Suprapubic skin (tissue), 3 donors: ENCODE measurements at regions not wholly inside any gene's neighbourhood (a gene's known extent, or its start where the extent isn't known, plus 50 kb on each side); places are given as distances from the start of the nearest gene placed in this dataset.

Source experiments
- POLR2A ChIP-seq, 2 donors: fragments of 450-650 bp; IDR thresholded peaks; one replicate each; pipeline ENCODE4 v1.6.1; 2017; ENCODE audit warnings: antibody characterized with exemption in 2 of 2, mild to moderate bottlenecking in 2 of 2, moderate library complexity in 2 of 2
- TF ChIP-seq, protein P1 (sequence below), 2 donors: fragments of 200-600 bp in 1 of 2; fragments of 450-650 bp in 1 of 2; sonication (generic) in 1 of 2; IDR thresholded peaks; one replicate each; pipeline ENCODE4 v1.5.1; 2016 to 2019; ENCODE audit warnings: antibody characterized with exemption in 2 of 2, mild to moderate bottlenecking in 1 of 2, moderate library complexity in 1 of 2

DNA sequence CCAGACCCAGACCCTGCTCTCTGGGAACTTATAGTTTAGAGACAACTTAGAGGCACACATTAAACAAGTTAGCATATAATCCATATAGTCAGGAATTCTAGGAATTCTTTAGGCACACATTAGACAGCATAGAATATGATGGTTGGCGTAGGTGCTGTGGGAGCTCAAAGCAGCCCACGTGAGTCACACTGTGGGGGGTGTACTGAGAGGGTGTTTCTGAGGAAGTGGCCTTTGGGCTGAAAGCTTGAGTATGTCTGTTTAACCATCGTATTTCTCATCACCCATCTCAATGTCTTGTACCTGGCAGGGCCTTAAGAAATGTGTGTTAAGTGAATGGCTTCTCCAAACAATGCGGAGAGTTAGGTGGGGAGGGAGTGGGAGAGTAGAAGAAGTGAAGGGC is 67.2 kb downstream of the TMEM30B start:
- TF ChIP-seq POLR2A (IDR thresholded peaks at IDR 0.05): no peak
- TF ChIP-seq, protein P1, sequence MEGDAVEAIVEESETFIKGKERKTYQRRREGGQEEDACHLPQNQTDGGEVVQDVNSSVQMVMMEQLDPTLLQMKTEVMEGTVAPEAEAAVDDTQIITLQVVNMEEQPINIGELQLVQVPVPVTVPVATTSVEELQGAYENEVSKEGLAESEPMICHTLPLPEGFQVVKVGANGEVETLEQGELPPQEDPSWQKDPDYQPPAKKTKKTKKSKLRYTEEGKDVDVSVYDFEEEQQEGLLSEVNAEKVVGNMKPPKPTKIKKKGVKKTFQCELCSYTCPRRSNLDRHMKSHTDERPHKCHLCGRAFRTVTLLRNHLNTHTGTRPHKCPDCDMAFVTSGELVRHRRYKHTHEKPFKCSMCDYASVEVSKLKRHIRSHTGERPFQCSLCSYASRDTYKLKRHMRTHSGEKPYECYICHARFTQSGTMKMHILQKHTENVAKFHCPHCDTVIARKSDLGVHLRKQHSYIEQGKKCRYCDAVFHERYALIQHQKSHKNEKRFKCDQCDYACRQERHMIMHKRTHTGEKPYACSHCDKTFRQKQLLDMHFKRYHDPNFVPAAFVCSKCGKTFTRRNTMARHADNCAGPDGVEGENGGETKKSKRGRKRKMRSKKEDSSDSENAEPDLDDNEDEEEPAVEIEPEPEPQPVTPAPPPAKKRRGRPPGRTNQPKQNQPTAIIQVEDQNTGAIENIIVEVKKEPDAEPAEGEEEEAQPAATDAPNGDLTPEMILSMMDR (IDR thresholded peaks at IDR 0.05): no peak
